K562 (cell line): ENCODE measurements at regions not wholly inside any gene's neighbourhood (a gene's known extent, or its start where the extent isn't known, plus 50 kb on each side); places are given as distances from the start of the nearest gene placed in this dataset.

Source experiments
- ATAC-seq: fragments of 200-7000 bp; cut with Tn5 transposase; 3 replicates; pipeline ENCODE4 v1.9.1; 2020; ENCODE audit warnings: moderate library complexity
- BruUV-seq: library from RNA; stranded (reverse); fragments of 400-500 nt; replicated peaks from 2 replicates; lab custom pipeline; 2021; lab: Mats Ljungman, UMichigan
- CTCF ChIA-PET: fragments of 300-600 bp; formaldehyde crosslinking; extraction: SDS; loops from one replicate; lab custom pipeline; 2021; ENCODE audit warnings: low intra/inter-chr PET ratio; lab: Yijun Ruan, JAX
- POLR2A ChIA-PET: fragments of 300-600, 350-650 bp; sonication (Branson Sonifier 250); formaldehyde crosslinking; extraction: SDS; loops from one replicate; lab custom pipeline; 2021; ENCODE audit warnings: antibody characterized with exemption, inconsistent platforms; lab: Yijun Ruan, JAX
- DNase-seq, 4 experiments: peaks; one replicate each; pipeline versions ENCODE4 v3.0.0 to v3.0.0-alpha.2; 2011 to 2018; ENCODE audit warnings: low spot score in 3 of 4, mixed read lengths in 3 of 4; ENCODE audit errors: extremely low read depth in 1 of 4
- FAIRE-seq: peaks from 2 replicates; lab custom pipeline; 2011; peaks lifted over from hg19 to GRCh38; lab: Jason Lieb, UNC
- H2AFZ ChIP-seq: 2 replicates; pipeline ENCODE4 v1.6.0; 2011; ENCODE audit warnings: low read depth, low read length, control low read depth, inconsistent platforms
- H3K27ac ChIP-seq: fragments of 200-600 bp; 3 replicates; pipeline ENCODE4 v1.8.0; 2011; ENCODE audit warnings: low read depth, mild to moderate bottlenecking, control low read depth, inconsistent platforms, low read length, moderate library complexity, mixed read lengths; ENCODE audit errors: extremely low read depth
- H3K27me3 ChIP-seq, 2 experiments: fragments of 300-600 bp in 1 of 2; 2 replicates in 1 of 2; 3 replicates in 1 of 2; pipeline versions ENCODE4 v1.6.0 to v1.8.0; 2011; ENCODE audit warnings: inconsistent platforms in 2 of 2, low read length in 2 of 2, mild to moderate bottlenecking in 1 of 2, mixed read lengths in 1 of 2, moderate library complexity in 1 of 2; ENCODE audit not compliant: control insufficient read depth in 2 of 2, insufficient read depth in 2 of 2
- H3K36me3 ChIP-seq: fragments of 300-600 bp; 3 replicates; pipeline ENCODE4 v1.8.0; 2011; ENCODE audit warnings: mild to moderate bottlenecking, low read length, inconsistent platforms; ENCODE audit not compliant: control insufficient read depth, insufficient read depth
- H3K4me1 ChIP-seq, 2 experiments: fragments of 200-600 bp in 1 of 2; replicated peaks in 1 of 2; 2 replicates in 1 of 2; 3 replicates in 1 of 2; pipeline versions ENCODE4 v1.5.1 to v1.8.0; 2011; ENCODE audit warnings: inconsistent platforms in 2 of 2, low read length in 2 of 2, mild to moderate bottlenecking in 1 of 2, mixed read lengths in 1 of 2, moderate library complexity in 1 of 2; ENCODE audit not compliant: control insufficient read depth in 2 of 2, insufficient read depth in 2 of 2
- H3K4me2 ChIP-seq: 2 replicates; pipeline ENCODE4 v1.6.1; 2011; ENCODE audit warnings: low read length, control low read depth, inconsistent platforms, mixed read lengths; ENCODE audit not compliant: insufficient read depth
- H3K4me3 ChIP-seq: fragments of 200-600 bp; sonication (generic), shearing (Covaris generic); 2 replicates; pipeline ENCODE4 v1.5.1; 2016; ENCODE audit warnings: control low read depth, inconsistent platforms
- H3K79me2 ChIP-seq: fragments of 200-600 bp; 3 replicates; pipeline ENCODE4 v1.8.0; 2011; ENCODE audit warnings: low read length, inconsistent platforms; ENCODE audit not compliant: control insufficient read depth, insufficient read depth
- H3K9ac ChIP-seq, 2 experiments: 2 replicates each; pipeline versions ENCODE4 v1.6.0 to v1.6.1; 2011; ENCODE audit warnings: low read depth in 2 of 2, low read length in 2 of 2, control low read depth in 1 of 2, inconsistent platforms in 1 of 2, mild to moderate bottlenecking in 1 of 2, mixed read lengths in 1 of 2; ENCODE audit not compliant: insufficient read depth in 1 of 2
- H3K9me1 ChIP-seq: one replicate; pipeline ENCODE4 v1.6.0; 2011; ENCODE audit warnings: inconsistent platforms, mild to moderate bottlenecking, low read length, moderate library complexity; ENCODE audit not compliant: control insufficient read depth, insufficient read depth
- H3K9me3 ChIP-seq: replicated peaks from 2 replicates; pipeline ENCODE4 v1.5.1; 2011; ENCODE audit warnings: low read depth, low read length, inconsistent platforms; ENCODE audit not compliant: control insufficient read depth, insufficient read depth
- H4K20me1 ChIP-seq: replicated peaks from 2 replicates; pipeline ENCODE4 v1.6.1; 2011; ENCODE audit warnings: low read length, inconsistent platforms, mixed read lengths; ENCODE audit not compliant: control insufficient read depth, insufficient read depth
- ETV6 ChIP-seq, 3 experiments: fragments of 150-350 bp in 1 of 3; sonication (generic) in 1 of 3; formaldehyde crosslinking in 1 of 3; IDR thresholded peaks; 2 replicates each; pipeline versions ENCODE4 v1.6.1 to v1.8.0; 2014 to 2022; ENCODE audit warnings: borderline replicate concordance in 2 of 3, low read depth in 2 of 3, antibody characterized with exemption in 1 of 3, low read length in 1 of 3, mild to moderate bottlenecking in 1 of 3, missing genetic modification reagents in 1 of 3
- HCFC1 ChIP-seq: IDR thresholded peaks from 2 replicates; pipeline ENCODE4 v1.6.1; 2012; ENCODE audit warnings: low read depth, low read length, improper control_type of control experiment
- MITF ChIP-seq: IDR thresholded peaks from 2 replicates; pipeline ENCODE4 v1.6.1; 2014; ENCODE audit warnings: antibody characterized with exemption
- SMARCA5 ChIP-seq: fragments of 450-650 bp; IDR thresholded peaks from 2 replicates; pipeline ENCODE4 v1.6.1; 2016
- SNRNP70 ChIP-seq: fragments of 200-400 bp; formaldehyde crosslinking; optimal IDR thresholded peaks from 2 replicates; pipeline ENCODE3; 2017; ENCODE audit warnings: low read depth, low read length
- ZBTB1 ChIP-seq: sonication (generic); formaldehyde crosslinking; IDR thresholded peaks from 2 replicates; pipeline ENCODE4 v1.8.1; 2023; ENCODE audit warnings: missing genetic modification reagents, low read depth, mild to moderate bottlenecking, borderline replicate concordance
- ZFX ChIP-seq: sonication (generic); formaldehyde crosslinking; IDR thresholded peaks from 2 replicates; pipeline ENCODE4 v1.8.0; 2022; ENCODE audit warnings: mild to moderate bottlenecking, missing genetic modification reagents, moderate library complexity
- WGBS: fragments of 100-300 bp; shearing (Covaris generic); methylation state at CpG from one replicate; pipeline ENCODE4 v1.1.6; 2016; ENCODE audit warnings: low coverage, mixed read lengths; ENCODE audit not compliant: insufficient coverage; ENCODE audit errors: missing lambda C conversion rate; 5-methylcytosine and 5-hydroxymethylcytosine counted together
- in situ Hi-C: fragments of 300-500 bp; cut with MboI; formaldehyde crosslinking; loops from 4 replicates; pipeline ENCODE4 v1.15.0; 2018; ENCODE audit warnings: inconsistent platforms, mixed read lengths
- intact Hi-C: fragments of 100-400 bp; cut with micrococcal nuclease; formaldehyde crosslinking; loops from 2 replicates; pipeline ENCODE4 v1.14.2; 2022
- TF ChIP-seq, protein P1 (sequence below): sonication (generic); formaldehyde crosslinking; IDR thresholded peaks from 2 replicates; pipeline ENCODE4 v1.8.0; 2022; ENCODE audit warnings: mild to moderate bottlenecking, missing genetic modification reagents
- TF ChIP-seq, protein P2 (sequence below), 2 experiments: fragments of 450-650 bp; IDR thresholded peaks; 2 replicates each; pipeline ENCODE4 v1.6.1; 2018; ENCODE audit warnings: mild to moderate bottlenecking in 2 of 2, low read depth in 1 of 2; ENCODE audit not compliant: partially characterized antibody in 2 of 2

DNA sequence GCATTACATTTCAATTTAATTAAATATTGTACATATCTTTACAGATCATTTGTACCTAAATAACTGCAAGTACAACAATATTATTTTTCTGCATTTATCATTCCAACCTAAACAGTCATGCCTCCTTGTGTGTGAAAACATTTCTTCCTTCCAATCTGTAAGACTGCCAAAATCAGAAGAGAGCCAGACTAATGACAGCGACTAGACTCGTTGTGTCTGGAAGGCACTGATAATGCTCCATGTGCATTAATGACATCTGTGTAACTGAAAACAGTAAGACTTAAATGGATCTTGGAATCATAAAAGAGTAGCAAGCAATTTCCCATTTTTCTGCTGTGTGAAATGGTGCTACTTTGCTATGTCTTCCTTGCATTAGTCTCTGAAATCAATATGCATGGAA is 278.0 kb upstream of the DSEL start:
- intact Hi-C loops: no loop called here
- H3K9me3 ChIP-seq: no peaks in the 10 kb centered on the region
- FAIRE-seq (no peak), ATAC-seq (no peak), DNase-seq (no peak)
- no peaks in the 10 kb centered on the region for H3K9me1 ChIP-seq
- CTCF ChIA-PET: no interaction called here
- no peaks in the 10 kb centered on the region for H3K79me2 ChIP-seq
- in situ Hi-C loops: no loop called here
- no peaks in the 10 kb centered on the region for H3K27me3 ChIP-seq
- 0% methylated on average over 2 of the region's 2 CpGs for WGBS
- no TSS peak for BruUV-seq
- H3K9ac ChIP-seq: no peak overlapping the region
- no peaks in the 10 kb centered on the region for H3K4me1 ChIP-seq
- H3K4me2 ChIP-seq: no peak overlapping the region
- no peaks in the 10 kb centered on the region for H3K36me3 ChIP-seq
- no peak overlapping the region for H3K27ac ChIP-seq
- H4K20me1 ChIP-seq: no peaks in the 10 kb centered on the region
- H3K4me3 ChIP-seq: no peak overlapping the region
- H2AFZ ChIP-seq: no peak overlapping the region
- POLR2A ChIA-PET: no interaction called here
- TF ChIP-seq HCFC1: no peak

GRCh38 chr18:67790527-67790926 is 274.0 kb upstream of the DSEL start:
- FAIRE-seq (no peak), ATAC-seq (no peak), DNase-seq (no peak)
- POLR2A ChIA-PET: no interaction called here
- no TSS peak for BruUV-seq
- H3K27me3 ChIP-seq: no peaks in the 10 kb centered on the region
- no peaks in the 10 kb centered on the region for H4K20me1 ChIP-seq
- H3K4me1 ChIP-seq: no peaks in the 10 kb centered on the region
- no peak overlapping the region for H2AFZ ChIP-seq
- H3K9ac ChIP-seq: no peak overlapping the region
- intact Hi-C loops (no loop called here), in situ Hi-C loops (no loop called here)
- no peak overlapping the region for H3K4me2 ChIP-seq
- CTCF ChIA-PET: no interaction called here
- no peak overlapping the region for H3K4me3 ChIP-seq
- no peaks in the 10 kb centered on the region for H3K79me2 ChIP-seq
- no peaks in the 10 kb centered on the region for H3K36me3 ChIP-seq
- no peaks in the 10 kb centered on the region for H3K9me3 ChIP-seq
- H3K9me1 ChIP-seq: no peaks in the 10 kb centered on the region
- whole genome bisulfite sequencing: 0% methylated on average over 3 of the region's 3 CpGs
- H3K27ac ChIP-seq: no peak overlapping the region
- TF ChIP-seq SNRNP70 (no peak), SMARCA5 (no peak), ZFX (CRISPR knock-in tag) (no peak), MITF (no peak), ETV6 (IDR thresholded peaks at IDR 0.05; ENCODE audit: borderline replicate concordance in 1 of 2, low read depth in 2 of 2, low read length in 1 of 2) (no peak), ETV6 (CRISPR knock-in tag; IDR thresholded peaks at IDR 0.05; ENCODE audit: borderline replicate concordance) (no peak), ZBTB1 (CRISPR knock-in tag) (no peak)
- TF ChIP-seq, protein P1, sequence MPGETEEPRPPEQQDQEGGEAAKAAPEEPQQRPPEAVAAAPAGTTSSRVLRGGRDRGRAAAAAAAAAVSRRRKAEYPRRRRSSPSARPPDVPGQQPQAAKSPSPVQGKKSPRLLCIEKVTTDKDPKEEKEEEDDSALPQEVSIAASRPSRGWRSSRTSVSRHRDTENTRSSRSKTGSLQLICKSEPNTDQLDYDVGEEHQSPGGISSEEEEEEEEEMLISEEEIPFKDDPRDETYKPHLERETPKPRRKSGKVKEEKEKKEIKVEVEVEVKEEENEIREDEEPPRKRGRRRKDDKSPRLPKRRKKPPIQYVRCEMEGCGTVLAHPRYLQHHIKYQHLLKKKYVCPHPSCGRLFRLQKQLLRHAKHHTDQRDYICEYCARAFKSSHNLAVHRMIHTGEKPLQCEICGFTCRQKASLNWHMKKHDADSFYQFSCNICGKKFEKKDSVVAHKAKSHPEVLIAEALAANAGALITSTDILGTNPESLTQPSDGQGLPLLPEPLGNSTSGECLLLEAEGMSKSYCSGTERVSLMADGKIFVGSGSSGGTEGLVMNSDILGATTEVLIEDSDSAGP (CRISPR knock-in tag): no peak
- TF ChIP-seq, protein P2, sequence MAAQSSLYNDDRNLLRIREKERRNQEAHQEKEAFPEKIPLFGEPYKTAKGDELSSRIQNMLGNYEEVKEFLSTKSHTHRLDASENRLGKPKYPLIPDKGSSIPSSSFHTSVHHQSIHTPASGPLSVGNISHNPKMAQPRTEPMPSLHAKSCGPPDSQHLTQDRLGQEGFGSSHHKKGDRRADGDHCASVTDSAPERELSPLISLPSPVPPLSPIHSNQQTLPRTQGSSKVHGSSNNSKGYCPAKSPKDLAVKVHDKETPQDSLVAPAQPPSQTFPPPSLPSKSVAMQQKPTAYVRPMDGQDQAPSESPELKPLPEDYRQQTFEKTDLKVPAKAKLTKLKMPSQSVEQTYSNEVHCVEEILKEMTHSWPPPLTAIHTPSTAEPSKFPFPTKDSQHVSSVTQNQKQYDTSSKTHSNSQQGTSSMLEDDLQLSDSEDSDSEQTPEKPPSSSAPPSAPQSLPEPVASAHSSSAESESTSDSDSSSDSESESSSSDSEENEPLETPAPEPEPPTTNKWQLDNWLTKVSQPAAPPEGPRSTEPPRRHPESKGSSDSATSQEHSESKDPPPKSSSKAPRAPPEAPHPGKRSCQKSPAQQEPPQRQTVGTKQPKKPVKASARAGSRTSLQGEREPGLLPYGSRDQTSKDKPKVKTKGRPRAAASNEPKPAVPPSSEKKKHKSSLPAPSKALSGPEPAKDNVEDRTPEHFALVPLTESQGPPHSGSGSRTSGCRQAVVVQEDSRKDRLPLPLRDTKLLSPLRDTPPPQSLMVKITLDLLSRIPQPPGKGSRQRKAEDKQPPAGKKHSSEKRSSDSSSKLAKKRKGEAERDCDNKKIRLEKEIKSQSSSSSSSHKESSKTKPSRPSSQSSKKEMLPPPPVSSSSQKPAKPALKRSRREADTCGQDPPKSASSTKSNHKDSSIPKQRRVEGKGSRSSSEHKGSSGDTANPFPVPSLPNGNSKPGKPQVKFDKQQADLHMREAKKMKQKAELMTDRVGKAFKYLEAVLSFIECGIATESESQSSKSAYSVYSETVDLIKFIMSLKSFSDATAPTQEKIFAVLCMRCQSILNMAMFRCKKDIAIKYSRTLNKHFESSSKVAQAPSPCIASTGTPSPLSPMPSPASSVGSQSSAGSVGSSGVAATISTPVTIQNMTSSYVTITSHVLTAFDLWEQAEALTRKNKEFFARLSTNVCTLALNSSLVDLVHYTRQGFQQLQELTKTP (IDR thresholded peaks at IDR 0.05; ENCODE audit: low read depth in 1 of 2, partially characterized antibody in 2 of 2): no peak
